Astrocyte of the spinal cord (primary cell): ENCODE measurements at regions not wholly inside any gene's neighbourhood (a gene's known extent, or its start where the extent isn't known, plus 50 kb on each side); places are given as distances from the start of the nearest gene placed in this dataset.

Experiments used
- DNase-seq: peaks from one replicate; pipeline ENCODE4 v3.0.0; 2011; ENCODE audit warnings: low read depth, low spot score
- H3K4me3 ChIP-seq: 2 replicates; pipeline ENCODE4 v1.5.1; 2011; ENCODE audit warnings: low read depth, mild to moderate bottlenecking, low read length, moderate library complexity
- CTCF ChIP-seq: IDR thresholded peaks from 2 replicates; pipeline ENCODE4 v1.5.1; 2012; ENCODE audit warnings: low read depth, mild to moderate bottlenecking, low read length, inconsistent platforms
- in situ Hi-C: cut with HindIII; loops from 2 replicates; pipeline ENCODE4 v1.10.0; 2017; ENCODE audit warnings: low sequenced_read_pairs

DNA sequence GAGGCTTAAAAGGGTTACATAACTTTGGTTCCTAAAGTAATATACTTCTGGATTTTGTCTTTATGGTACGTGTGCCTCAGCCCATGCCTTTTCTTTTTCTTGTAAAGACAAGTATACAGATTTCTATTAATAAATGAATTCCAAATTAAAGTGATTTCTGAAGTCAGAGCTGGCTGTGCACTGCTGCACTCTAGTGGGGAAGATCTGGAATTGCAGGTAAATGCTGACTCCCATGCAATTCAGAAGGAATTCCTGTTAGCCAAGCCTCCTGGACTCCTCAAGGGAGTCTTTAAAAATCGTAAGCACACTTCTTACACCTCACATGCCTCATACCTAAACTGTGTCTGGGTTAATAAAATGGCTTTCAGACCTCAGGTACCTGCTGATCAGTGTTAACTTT is 118.4 kb upstream of the SLC7A1 start:
- H3K4me3 ChIP-seq, result no peak overlapping the region
- in situ Hi-C loops, result no loop called here
- DNase-seq, result peak; percentile 29
- TF ChIP-seq CTCF, result peak; percentile 70

- TF ChIP-seq CTCF, result no peak
- DNase-seq, result no peak
- in situ Hi-C loops, result no loop called here
- H3K4me3 ChIP-seq, result no peak overlapping the region
Observed at GRCh38 chr13:29711776-29712175, 116.3 kb upstream of the SLC7A1 start.

DNA sequence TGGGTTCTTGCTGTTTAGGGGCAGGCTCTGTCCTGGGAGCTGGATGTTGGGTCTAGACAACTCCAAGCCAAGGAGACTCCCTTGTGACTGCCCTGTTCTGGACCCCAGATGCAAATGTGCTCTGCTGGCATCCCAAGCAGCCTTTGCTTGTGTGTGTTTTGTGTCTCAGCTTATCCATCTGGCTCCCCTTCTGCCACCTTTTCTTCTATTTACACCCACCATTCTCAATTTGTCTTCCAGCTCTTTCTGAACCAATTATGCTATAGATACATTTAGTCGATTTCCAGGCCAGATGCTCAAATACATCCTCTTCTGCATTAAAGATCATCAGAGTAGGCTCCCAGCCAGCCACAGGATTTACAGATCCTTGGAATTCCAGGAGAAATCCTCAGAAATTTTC is 115.0 kb upstream of the SLC7A1 start:
- in situ Hi-C loops, result no loop called here
- H3K4me3 ChIP-seq, result no peak overlapping the region
- no peak for DNase-seq
- TF ChIP-seq CTCF, result no peak

GRCh38 chr13:29709407-29710069 is 114.0 kb upstream of the SLC7A1 start:
- no peak for TF ChIP-seq CTCF
- in situ Hi-C loops, result no loop called here
- H3K4me3 ChIP-seq, result no peak overlapping the region
- no peak for DNase-seq

DNA sequence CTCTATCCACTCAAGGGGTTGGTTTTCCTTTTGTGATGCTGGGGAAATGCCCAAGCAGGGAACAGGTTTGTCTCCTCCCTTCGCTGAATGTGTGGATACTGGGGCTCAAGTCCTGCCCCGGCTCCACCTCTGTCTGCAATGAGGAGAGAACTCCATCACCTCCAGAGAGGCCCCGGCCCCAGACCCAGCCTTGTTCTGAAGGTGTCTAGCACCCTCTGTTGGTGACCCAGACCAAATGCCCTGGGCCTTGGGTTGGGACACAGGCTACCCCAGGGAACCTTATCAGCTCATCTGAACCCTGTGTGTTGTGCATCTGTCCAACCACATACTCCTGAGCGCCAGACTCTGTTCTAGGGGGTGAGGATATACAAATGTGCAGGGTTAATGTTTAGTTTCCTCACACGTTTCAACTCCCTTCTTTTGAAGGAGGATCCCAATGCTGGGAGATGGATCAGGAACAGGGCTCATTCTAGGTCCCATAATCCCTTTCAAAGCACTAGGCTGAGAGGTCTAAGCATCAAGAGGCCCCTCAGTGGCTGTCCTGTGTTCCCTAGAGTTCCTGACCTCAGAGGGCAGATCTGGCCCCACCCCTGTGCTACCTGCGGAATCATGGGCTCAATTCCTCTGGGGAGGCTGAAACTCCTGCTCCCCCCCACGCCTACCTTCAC is 112.5 kb upstream of the SLC7A1 start:
- peak; percentile 42 for DNase-seq
- no peak overlapping the region for H3K4me3 ChIP-seq
- in situ Hi-C loops, result no loop called here
- peak; percentile 78 for TF ChIP-seq CTCF

- no peak for DNase-seq
- TF ChIP-seq CTCF, result no peak
- in situ Hi-C loops, result no loop called here
- H3K4me3 ChIP-seq, result no peak overlapping the region
Observed at GRCh38 chr13:29706923-29707322, 111.4 kb upstream of the SLC7A1 start.
